IPS DF 4.7 (cell line): ENCODE measurements at regions not wholly inside any gene's neighbourhood (a gene's known extent, or its start where the extent isn't known, plus 50 kb on each side); places are given as distances from the start of the nearest gene placed in this dataset.
"Not testable (repeated sequence)": the region's sequence is repeated elsewhere in the genome, so short reads cannot be mapped to it uniquely, and the experiment has no call there.

Experiments used
- DNase-seq: peaks from one replicate; pipeline ENCODE4 v3.0.0-alpha.2; 2013; ENCODE audit warnings: low spot score; ENCODE audit errors: extremely low read depth

GRCh38 chr2:167381349-167381748, 493.1 kb downstream of the XIRP2 start:
- DNase-seq = no peak

DNA sequence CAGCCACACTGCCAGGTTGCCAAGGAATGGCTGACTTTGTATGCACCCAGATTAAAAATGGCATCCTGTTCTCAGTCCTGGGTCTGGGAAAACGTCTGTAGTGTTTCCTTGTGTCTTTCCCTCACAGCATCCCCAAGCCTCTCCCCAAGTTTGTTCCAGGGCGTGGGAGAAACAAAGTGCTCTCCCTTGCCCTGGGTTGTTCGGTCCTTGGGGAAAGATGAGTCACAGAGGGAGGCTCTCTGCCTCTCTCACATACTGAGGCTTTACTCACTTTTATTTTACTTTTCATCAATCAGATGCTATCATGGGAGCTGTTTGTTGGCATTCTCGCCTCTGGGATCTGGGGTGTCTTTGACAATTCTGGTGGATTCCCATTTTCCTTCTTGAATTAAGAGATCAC, 492.3 kb downstream of the XIRP2 start:
- no peak for DNase-seq

GRCh38 chr2:167380094-167380493, 491.8 kb downstream of the XIRP2 start:
- DNase-seq = no peak

DNA sequence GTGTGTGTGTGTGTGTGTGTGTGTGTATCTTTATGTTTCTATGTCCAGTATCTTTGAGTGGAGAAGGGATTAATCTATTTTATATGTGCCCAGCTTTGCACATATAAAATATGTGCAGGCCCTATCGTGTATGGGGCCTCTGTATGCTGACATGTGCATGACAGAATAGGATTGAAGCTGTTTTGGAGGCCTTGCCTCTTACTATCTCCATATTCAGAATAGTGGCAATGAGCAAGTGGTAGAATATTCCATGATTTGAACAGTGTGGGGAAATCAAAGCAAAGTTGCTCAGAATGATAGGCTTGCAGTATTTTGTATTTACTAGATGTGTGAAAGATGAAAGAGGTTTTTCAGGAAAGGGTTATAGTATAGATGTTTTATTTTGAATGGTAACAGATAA, 480.8 kb downstream of the XIRP2 start:
- no peak for DNase-seq

- no peak for DNase-seq
These were observed 480.1 kb downstream of the XIRP2 start for GRCh38 chr2:167368371-167368770.

DNA sequence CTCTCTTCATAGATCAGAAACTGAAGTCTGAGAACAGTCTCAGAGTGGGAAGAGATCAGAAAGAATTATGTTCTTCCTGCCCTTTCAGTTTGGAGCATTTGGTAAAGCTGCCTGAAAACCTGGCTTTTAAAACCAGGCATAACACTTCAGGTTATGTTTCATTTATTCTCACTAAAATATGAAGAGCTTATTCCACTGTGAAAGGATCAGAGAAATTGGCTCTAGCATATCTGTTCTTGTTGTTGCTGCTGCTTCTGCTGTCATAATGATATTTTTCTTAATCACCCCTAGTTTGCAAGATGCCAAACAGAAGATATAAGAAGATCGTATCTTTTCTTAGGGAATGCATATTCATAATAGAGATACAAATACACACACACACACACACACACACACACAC, 476.9 kb downstream of the XIRP2 start:
- no peak for DNase-seq

DNA sequence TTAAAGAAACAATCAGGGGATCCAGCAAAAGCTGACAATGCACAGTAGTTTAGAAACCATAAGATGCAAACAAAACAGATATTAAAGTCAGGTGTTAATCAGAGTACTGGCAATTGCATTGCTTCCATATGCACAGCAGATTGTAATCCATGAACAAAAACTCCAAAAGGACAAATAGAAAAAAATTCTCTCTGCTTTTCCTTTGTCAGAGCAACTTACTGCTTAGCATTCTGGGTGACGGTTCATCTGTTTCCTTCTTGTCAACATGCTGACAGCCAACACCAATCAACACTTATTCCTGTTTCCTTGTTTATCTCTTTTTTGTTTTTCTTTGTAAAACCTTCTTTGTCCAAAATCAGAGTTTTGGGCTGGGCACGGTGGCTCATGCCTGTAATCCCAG, 473.1 kb downstream of the XIRP2 start:
- no peak for DNase-seq

GRCh38 chr2:167355821-167356220, 467.5 kb downstream of the XIRP2 start:
- DNase-seq = no peak

DNA sequence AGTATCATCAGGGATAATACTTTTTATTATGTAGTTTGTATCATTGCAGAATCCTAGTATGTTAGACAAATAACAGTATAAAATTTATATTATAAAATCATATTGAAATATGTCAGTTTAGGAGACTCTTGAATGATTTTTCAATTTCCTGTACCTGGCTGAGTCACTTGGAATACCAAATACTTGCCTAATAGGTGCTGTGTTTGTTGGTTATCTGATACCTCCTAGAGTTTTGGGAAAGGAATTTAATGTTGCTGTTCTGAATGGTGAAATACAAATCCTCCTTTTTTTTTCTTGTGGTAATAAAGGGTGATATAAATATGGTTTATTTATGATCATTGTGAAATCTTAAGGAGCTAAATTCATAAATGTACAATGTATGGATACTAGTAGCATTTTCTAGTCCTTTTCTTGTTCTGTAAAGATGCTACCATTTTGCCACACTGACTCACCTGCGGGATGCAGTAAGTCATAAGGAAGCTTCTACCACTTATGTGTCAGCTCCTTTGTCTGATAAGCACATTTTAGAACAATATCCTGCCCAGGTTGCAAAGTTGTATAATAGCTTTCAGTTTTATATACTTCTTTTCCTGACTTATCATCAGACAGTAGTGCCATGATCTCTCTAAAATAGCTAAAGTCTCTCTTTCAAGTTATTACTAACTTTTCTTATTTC, 465.5 kb downstream of the XIRP2 start:
- no peak for DNase-seq

- DNase-seq = no peak
These were observed 457.3 kb downstream of the XIRP2 start for GRCh38 chr2:167345559-167345958.

GRCh38 chr2:167342769-167343168, 454.5 kb downstream of the XIRP2 start:
- no peak for DNase-seq

DNA sequence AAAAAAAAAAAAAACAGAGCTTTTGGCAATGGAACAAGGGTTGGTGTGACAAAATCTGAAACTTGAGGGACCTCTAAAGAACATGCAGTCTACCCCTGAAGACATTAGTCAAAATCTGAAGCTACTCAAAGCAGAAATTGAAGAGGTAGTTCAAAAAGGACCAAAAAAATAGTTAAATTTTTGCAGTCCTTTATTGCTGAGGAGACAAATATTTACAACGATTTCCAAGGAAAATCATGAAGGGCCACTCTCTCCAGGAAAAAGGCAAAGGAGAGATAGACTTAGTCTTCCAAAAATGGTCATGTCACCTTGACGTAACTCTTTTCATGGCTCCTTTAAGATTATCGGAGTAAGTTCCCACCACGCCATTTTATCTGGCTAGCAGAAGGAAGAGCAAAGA, 452.0 kb downstream of the XIRP2 start:
- DNase-seq = no peak

- no peak for DNase-seq
These were observed 447.9 kb downstream of the XIRP2 start for GRCh38 chr2:167336213-167336612.

- DNase-seq = no peak
These were observed 447.3 kb downstream of the XIRP2 start for GRCh38 chr2:167335541-167335992.

- no peak for DNase-seq
These were observed 446.0 kb downstream of the XIRP2 start for GRCh38 chr2:167334146-167334742.

- DNase-seq = no peak
These were observed 445.0 kb downstream of the XIRP2 start for GRCh38 chr2:167333245-167333644.

DNA sequence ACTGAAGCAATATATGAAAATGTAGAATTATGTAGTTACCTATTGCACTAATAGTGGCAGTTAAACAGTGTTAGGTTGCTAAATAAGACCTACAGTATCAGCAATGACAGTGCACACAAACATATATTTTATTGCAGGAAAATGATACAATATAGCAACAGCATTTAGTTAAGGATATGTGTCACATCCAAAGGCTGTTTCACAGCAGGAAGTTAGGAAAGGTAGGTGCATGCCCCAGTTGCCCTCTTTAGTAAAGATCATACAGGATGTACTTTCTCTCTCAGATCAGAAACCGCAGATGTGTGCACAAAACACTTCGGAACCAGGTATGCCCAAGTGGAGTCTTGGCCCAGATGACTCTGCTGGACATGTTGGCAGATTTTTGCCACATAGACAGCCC, 444.1 kb downstream of the XIRP2 start:
- DNase-seq = no peak

DNA sequence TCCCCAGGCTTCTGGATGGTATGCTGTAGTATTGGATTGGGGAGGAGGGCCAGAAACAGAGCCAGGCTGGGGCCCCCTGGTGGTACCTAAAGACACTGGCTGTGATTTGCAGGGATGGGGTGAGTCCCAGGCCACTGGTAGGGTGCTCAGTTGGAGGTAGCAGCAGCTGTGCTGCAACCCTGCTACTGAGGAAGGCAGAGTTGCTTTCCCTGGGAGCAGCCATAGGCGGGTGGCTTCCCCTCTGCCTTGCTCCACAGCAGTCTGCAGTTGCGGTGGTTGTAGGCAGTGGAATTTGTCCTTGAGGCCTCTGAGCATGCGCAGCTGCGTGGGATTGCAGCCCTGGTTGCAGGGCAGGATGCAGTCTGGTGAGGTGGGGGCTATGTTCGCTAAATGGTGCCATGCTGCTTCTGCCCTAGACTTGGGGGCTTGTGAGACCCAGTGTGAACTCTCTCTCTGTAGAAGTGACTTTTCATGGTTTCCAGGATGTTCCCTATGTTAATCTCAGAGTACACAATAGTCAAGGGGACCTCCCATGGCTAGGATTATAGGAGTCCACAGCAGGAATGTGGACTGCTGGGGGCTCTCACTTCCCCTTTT, 443.5 kb downstream of the XIRP2 start:
- peak; percentile 91 for DNase-seq

DNA sequence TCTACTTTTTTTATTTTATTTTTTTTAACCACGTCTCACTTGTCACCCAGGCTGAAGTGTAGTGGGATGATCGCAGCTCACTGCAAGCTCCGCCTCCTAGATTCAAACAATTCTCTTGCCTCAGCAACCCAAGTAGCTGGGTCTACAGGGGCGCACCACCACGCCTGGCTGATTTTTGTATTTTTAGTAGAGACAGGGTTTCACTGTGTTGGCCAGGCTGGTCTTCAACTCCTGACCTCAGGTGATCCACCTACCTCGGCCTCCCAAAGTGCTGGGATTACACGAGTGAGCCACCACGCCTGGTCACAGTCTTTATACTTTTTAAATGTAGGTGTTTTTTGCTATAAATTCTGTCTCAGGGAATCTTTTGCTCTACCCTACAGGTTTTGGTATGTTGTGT, 440.5 kb downstream of the XIRP2 start:
- DNase-seq = not testable (repeated sequence)

- no peak for DNase-seq
These were observed 434.5 kb downstream of the XIRP2 start for GRCh38 chr2:167322795-167323194.

- no peak for DNase-seq
These were observed 430.3 kb downstream of the XIRP2 start for GRCh38 chr2:167318581-167318980.

- DNase-seq = no peak
These were observed 422.2 kb downstream of the XIRP2 start for GRCh38 chr2:167310442-167310841.
